HL-60 (cell line): ENCODE measurements at regions not wholly inside any gene's neighbourhood (a gene's known extent, or its start where the extent isn't known, plus 50 kb on each side); places are given as distances from the start of the nearest gene placed in this dataset.

Experiments
- DNase-seq, 2 experiments: peaks; one replicate each; pipeline ENCODE4 v3.0.0-alpha.2; 2010 to 2020; ENCODE audit warnings: low read depth in 1 of 2, low spot score in 1 of 2
- H3K27ac ChIP-seq: fragments of 250-450 bp; sonication (Bioruptor Pico); replicated peaks from 2 replicates; pipeline ENCODE4 v1.5.1; 2020; ENCODE audit warnings: mild to moderate bottlenecking, moderate library complexity
- H3K27me3 ChIP-seq: fragments of 250-450 bp; sonication (Bioruptor Pico); 2 replicates; pipeline ENCODE4 v1.5.1; 2021; ENCODE audit warnings: mild to moderate bottlenecking, moderate library complexity; ENCODE audit not compliant: insufficient read depth, poor library complexity, severe bottlenecking
- H3K4me3 ChIP-seq: replicated peaks from 2 replicates; pipeline ENCODE4 v1.5.1; 2011; ENCODE audit warnings: mild to moderate bottlenecking, control low read depth, low read length; ENCODE audit not compliant: insufficient read depth
- CTCF ChIP-seq: IDR thresholded peaks from one replicate; pipeline ENCODE4 v1.5.1; 2011; ENCODE audit warnings: low read length, control low read depth, inconsistent platforms; ENCODE audit not compliant: insufficient read depth
- GABPA ChIP-seq: IDR thresholded peaks from 2 replicates; pipeline ENCODE4 v1.6.1; 2012; ENCODE audit warnings: low read depth
- POLR2AphosphoS5 ChIP-seq: IDR thresholded peaks from 2 replicates; pipeline ENCODE4 v1.6.1; 2012; ENCODE audit warnings: low read depth
- REST ChIP-seq: IDR thresholded peaks from 2 replicates; pipeline ENCODE4 v1.6.1; 2012; ENCODE audit warnings: low read depth; ENCODE audit not compliant: insufficient replicate concordance
- SPI1 ChIP-seq: IDR thresholded peaks from 2 replicates; pipeline ENCODE4 v1.6.1; 2012; ENCODE audit warnings: low read depth, mild to moderate bottlenecking, borderline replicate concordance

- no peak overlapping the region for H3K4me3 ChIP-seq
- TF ChIP-seq REST, result no peak
- no peak for TF ChIP-seq SPI1
- TF ChIP-seq CTCF, result no peak
- TF ChIP-seq GABPA, result no peak
- no peak for TF ChIP-seq POLR2AphosphoS5
- H3K27ac ChIP-seq, result no peak overlapping the region
- no peak for DNase-seq
- no peaks in the 10 kb centered on the region for H3K27me3 ChIP-seq
These were observed 354.9 kb downstream of the CBLL2 start for GRCh38 chrX:22627576-22627975.

- no peak for DNase-seq
- Histone ChIP-seq H3K4me3 (no peak overlapping the region), H3K27ac (no peak overlapping the region), H3K27me3 (no peaks in the 10 kb centered on the region)
- TF ChIP-seq CTCF (no peak), GABPA (no peak), REST (no peak), SPI1 (no peak), POLR2AphosphoS5 (no peak)
These were observed 355.6 kb downstream of the CBLL2 start for GRCh38 chrX:22628275-22628674.

- no peak for DNase-seq
- TF ChIP-seq GABPA, result no peak
- TF ChIP-seq POLR2AphosphoS5, result no peak
- TF ChIP-seq SPI1, result no peak
- no peak for TF ChIP-seq CTCF
- TF ChIP-seq REST, result no peak
- Histone ChIP-seq H3K4me3 (no peak overlapping the region), H3K27me3 (no peaks in the 10 kb centered on the region), H3K27ac (no peak overlapping the region)
These were observed 356.5 kb downstream of the CBLL2 start for GRCh38 chrX:22629105-22629725.
